GM12874 (cell line): ENCODE measurements at regions not wholly inside any gene's neighbourhood (a gene's known extent, or its start where the extent isn't known, plus 50 kb on each side); places are given as distances from the start of the nearest gene placed in this dataset.

Experiments used
- CTCF ChIP-seq: IDR thresholded peaks from 2 replicates; pipeline ENCODE4 v1.5.1; 2011; ENCODE audit warnings: low read depth, mild to moderate bottlenecking, control low read depth, low read length, moderate library complexity; ENCODE audit not compliant: insufficient read depth

GRCh38 chr4:138677212-138677611 is 338.4 kb upstream of the NOCT start:
- no peak for TF ChIP-seq CTCF

GRCh38 chr4:138675685-138676084 is 339.9 kb upstream of the NOCT start:
- TF ChIP-seq CTCF: no peak

GRCh38 chr4:138674209-138674608 is 341.4 kb upstream of the NOCT start:
- no peak for TF ChIP-seq CTCF

GRCh38 chr4:138673053-138673452 is 342.5 kb upstream of the NOCT start:
- no peak for TF ChIP-seq CTCF

GRCh38 chr4:138672393-138672976 is 343.1 kb upstream of the NOCT start:
- no peak for TF ChIP-seq CTCF

GRCh38 chr4:138671606-138672084 is 343.9 kb upstream of the NOCT start:
- TF ChIP-seq CTCF: no peak

GRCh38 chr4:138671106-138671505 is 344.5 kb upstream of the NOCT start:
- TF ChIP-seq CTCF: no peak
